ENCODE measurements at regions not wholly inside any gene's neighbourhood (a gene's known extent, or its start where the extent isn't known, plus 50 kb on each side); places are given as distances from the start of the nearest gene placed in this dataset.
"Not testable (repeated sequence)": the region's sequence is repeated elsewhere in the genome, so short reads cannot be mapped to it uniquely, and the experiment has no call there.

- DNase-seq (ENCODE audit: low spot score) = no peak
These were observed 94.2 kb upstream of the TEX13D start for GRCh38 chrX:124238268-124238667.

GRCh38 chrX:124239324-124239723 lies 93.1 kb upstream of the TEX13D start:
- DNase-seq (ENCODE audit: low spot score) = no peak

GRCh38 chrX:124239911-124240310 lies 92.5 kb upstream of the TEX13D start:
- DNase-seq (ENCODE audit: low spot score) = no peak

- peak; percentile 29 for DNase-seq (ENCODE audit: low spot score)
These were observed 92.0 kb upstream of the TEX13D start for GRCh38 chrX:124240422-124240821.

GRCh38 chrX:124242131-124242530 lies 90.3 kb upstream of the TEX13D start:
- DNase-seq (ENCODE audit: low spot score) = peak; percentile 19

DNA sequence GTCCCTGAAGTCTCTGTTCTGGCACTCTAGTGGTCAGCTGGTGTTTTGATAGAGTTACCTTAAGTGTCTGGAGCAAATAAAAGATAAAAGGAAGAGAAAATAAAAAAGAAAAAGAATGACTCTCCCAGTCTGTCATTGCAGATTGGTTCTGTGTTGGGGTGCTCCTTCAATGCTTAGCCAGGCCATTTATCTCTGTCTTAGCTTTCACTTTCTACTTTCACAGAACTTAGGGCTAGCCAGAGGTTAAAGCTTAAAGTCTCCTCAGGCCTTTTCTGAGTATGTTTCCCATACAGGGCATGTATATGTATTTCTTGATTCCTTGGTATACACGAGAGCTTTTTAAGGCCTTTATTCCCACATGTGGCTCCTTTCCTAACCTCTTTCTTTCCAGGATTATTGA lies 83.1 kb upstream of the TEX13D start:
- DNase-seq (ENCODE audit: low spot score) = no peak

GRCh38 chrX:124250835-124251437 lies 81.5 kb upstream of the TEX13D start:
- no peak for DNase-seq (ENCODE audit: low spot score)

DNA sequence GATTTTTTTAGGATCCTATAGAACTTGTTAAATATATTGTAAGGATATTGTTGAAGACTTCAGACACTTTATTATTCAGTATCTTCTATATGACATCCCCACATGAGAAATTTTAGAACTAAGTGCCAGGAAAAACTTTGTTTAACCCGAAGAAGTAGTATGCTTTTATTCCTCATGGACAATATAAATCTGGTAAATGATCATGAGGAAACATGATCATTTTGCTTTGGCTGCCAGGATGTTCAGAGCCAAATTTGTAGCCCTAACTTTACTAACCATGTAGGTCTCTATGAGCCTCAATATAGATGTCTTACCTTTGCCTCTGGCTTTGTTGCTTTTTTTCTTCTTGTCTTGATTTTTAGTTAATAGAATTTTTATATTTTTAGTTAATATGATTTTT lies 77.8 kb upstream of the TEX13D start:
- DNase-seq (ENCODE audit: low spot score) = no peak

- DNase-seq (ENCODE audit: low spot score) = peak; percentile 59
These were observed 76.2 kb upstream of the TEX13D start for GRCh38 chrX:124256216-124256615.

DNA sequence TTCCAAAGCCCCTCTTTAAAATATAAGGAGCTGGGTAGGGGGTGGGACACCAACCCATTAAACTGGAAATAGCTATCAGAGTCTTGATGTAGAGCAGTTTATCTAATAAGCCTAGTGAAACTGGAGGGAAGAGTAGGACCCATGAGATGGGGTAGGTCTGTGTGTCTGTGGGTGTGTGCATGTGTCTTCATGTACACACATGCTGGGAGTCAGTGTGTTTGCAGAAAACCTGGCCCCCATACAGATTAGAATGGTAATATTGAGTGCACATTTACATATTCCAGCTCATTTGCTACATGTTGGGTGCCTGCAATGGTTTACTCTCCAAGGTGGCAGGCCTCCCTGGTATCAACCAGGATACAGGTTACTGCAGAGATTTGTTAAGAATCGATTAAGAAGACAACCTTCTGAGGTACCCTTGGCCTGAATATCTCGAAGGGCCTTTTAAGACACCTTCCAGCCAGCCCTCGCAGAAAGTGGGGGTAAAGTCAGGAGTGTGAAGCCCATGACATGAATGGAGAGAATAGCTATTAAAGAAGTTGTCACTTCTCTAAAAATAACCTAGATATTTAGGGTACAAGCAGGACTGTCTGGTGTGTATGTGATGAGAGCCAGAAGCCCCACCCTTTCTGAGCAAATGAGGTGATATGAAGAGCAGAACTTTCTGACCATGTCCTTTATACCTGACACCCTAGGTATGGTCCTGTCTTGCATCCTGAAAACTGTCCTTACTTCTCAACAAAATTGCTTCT lies 75.7 kb upstream of the TEX13D start:
- no peak for DNase-seq (ENCODE audit: low spot score)

DNA sequence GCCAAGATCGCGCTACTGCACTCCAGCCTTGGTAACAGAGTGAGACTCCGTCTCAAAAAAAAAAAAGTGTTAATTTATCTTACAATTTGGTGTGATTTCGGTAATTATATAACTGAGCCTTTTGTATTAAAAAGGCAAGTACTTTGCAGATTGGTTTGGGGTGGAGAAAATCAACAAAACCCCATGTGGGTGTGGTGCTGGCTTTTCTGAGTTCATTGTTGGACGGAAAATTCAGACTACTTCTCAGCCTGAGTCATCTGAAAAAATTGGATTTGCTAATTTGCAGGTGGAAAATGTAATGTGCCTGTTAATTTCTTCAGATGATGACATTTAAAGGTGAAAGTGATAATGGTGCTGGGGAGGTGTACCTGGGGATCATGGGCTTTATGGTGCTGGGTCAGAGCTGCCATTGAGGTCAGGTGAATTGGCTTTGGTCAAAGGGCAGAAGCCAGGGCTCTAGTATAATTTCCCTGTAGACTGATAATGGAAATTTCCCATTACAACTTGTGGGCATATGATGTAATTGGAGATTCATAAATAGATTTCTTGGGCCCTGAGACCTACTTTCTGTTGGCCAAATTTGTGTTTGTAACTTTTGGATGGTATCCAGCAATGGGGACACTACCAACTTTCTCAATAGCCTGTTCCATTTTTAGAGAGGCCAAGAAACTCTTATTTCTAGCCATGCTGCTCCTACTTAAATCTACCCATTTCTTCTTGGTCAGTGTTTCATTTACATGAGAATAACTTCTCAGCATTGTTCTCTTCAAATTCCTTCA lies 74.3 kb upstream of the TEX13D start:
- DNase-seq (ENCODE audit: low spot score) = peak; percentile 14

DNA sequence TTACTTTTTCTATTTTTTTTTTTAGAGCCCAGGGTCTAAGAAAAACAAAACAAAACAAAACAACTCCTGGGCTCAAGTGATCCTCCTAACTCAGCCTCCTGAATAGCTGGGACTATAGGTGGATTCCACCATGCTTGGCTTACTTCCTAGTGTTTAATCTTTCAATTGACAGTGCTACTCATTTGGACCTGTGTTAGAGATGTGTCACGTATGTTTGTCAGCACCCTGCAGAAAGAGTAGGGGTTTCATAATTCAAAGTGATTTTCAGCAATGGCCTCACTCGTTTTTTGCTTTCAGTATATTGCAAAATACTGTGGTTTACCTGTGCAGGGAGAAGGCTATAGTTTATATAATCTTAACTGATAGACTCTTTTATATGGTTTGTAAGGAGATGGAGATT lies 71.6 kb upstream of the TEX13D start:
- DNase-seq (ENCODE audit: low spot score) = no peak

DNA sequence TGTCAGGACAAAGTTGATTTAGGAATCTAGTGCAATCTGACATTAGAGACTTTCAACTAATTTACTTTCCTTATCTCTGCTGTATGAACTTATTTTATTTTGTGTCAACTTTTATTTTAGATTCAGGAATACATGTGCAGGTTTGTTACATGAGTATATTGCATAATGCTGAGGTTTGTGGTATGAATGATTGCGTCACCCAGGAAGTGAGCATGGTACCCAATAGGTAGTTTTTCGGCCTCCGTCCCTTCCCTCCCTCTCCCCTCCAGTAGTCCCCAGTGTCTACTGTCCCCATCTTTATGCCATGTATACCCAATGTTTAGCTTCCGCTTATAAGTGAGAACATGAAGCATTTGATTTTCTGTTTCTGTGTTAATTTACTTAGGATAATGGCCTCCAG lies 68.7 kb upstream of the TEX13D start:
- DNase-seq (ENCODE audit: low spot score) = no peak

DNA sequence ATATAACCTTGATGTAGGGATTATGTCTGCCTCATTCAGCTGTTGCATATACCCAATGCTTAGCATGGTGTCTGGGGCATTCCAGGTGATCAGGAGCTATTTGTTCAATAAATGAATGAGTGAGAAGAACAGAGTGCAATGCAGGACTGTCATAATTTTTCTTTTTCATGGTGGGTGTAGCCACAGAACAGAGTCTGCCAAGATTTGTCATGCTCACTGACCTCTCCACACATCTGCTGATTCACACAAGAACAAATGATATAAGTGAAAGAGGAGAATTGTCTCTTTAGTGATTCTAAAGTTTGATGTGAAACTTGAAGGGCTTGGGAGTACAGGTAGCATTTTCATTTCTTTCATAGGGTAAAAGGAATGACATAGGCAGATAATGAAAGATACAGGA lies 64.4 kb upstream of the TEX13D start:
- no peak for DNase-seq (ENCODE audit: low spot score)

DNA sequence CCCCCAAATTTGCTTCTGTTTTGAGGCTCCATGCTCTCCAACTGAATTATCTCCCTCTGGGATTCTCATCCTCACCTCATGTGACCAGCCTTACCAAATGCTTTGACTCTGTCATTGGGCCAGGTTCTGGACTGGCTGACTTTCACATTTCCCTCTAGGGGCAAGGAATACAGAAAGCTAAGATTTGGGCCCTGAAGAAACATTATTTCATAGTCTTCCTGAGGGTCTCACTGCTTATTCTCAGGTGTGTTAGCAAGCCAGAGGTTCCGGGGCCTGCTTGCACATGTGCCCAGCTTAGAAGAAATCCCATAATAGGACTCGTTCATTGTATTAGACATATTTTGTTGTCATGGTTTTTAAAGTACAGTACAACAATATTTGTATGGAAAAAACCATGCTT lies 62.6 kb upstream of the TEX13D start:
- no peak for DNase-seq (ENCODE audit: low spot score)

DNA sequence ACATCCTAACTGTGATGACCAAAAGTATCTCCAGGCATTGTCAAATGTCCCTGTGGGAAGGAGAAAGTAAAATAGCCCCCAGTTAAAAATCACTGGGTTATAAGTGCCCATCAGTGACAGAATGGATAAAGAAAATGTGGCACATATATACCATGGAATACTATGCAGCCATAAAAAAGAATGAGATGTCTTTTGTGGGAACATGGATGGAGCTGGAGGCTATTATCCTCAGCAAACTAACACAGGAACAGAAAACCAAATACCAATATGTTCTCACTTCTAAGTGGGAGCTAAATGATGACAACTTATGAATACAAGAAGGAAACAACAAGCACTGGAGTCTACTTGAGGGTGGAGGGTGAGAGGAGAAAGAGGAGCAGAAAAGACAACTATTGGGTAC lies 60.9 kb upstream of the TEX13D start:
- not testable (repeated sequence) for DNase-seq (ENCODE audit: low spot score)

GRCh38 chrX:124272370-124272982 lies 60.0 kb upstream of the TEX13D start:
- no peak for DNase-seq (ENCODE audit: low spot score)

DNA sequence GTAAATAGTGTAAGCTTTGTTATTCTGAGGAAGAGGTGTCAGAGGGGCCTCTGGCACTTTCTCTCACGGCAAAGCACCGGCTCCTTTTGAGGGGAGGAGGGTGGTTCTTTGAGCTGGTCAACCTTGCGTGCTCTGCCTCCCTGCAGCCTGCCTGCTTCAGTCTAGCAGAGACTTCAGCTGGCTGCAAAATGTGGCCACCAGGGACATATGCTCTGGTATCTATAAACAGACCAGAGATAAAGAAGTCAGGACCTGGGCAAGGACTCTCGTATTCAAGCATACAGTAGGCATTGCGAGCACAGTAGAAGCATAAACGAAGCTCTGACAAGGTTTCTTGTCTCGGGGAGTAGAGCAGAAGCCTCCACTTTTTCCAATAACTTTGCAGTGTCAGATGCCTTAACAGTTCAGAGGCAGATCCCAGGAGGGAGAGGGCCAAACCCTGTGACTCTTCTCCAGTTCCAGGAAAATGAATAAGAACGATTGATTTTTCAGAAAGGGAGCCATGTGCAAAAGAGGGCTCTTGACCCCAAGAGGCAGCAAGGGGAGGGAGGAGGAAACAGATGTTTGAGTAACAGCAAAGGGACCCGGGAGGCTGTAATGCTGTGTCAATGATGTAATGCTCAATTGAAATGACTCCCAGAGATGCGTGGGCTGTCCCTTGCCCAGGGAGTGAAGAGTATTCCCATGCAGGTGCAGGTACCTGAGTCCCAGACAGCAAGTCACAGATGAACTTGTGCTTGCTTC lies 57.9 kb upstream of the TEX13D start:
- DNase-seq (ENCODE audit: low spot score) = peak; percentile 12

DNA sequence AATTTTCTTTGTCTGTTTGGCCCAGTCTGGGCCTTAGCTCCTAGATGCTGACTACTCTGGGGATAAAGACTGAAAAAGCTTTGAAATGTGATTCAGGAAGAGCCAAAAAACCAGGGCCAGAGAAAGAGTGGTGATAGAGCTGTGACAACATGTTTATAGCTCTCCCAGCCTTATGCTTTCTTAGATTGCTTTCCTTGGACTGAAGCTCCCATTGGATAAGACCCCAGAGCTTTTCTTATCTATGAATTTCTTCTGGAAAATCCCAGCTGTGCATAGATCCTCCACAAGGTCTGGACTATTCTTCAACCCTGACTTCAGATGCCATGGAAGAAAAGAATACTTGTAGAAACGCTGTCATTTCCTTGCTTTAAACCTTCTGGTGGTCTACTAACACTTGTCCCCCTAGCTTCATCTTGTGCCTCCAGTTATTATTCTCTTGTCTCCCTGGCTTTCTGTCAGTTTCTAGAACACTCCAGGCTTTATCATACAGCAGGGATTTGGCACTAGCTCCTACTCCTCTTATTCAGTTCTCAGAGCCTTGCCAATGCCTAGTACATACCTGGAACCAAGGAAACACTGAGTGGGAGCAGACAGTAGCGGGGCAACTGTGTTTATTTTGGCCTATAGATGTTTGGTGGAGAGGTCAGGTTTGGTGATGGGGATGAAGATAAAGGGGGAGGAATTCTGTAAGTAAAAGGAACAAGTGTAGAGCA lies 57.1 kb upstream of the TEX13D start:
- DNase-seq (ENCODE audit: low spot score) = no peak

DNA sequence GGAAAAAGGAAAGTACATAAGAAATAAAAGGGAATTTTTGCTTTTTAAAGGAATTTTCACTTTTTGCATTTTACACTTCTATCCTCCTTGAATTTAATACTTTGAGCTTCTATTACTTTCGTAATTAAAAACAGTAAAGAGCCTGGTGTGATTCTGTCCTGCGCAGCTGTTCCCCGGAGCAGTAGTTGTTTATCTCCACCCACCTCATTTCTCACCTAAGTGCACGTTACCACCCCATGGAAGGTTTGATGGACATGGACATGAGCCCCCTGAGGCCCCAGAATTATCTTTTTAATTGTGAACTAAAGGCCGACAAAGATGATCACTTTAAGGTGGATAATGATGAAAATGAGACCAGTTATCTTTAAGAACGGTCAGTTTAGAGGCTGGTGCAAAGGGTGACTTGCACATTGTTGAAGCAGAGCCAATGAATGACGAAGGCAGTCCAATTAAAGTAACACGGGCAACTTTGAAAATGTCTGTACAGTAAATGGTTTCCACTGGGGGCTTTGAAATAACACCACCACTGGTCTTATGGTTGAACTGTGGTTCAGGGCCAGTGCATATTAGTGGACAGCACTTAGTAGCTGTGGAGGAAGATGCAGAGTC lies 52.1 kb upstream of the TEX13D start:
- peak; percentile 13 for DNase-seq (ENCODE audit: low spot score)

DNA sequence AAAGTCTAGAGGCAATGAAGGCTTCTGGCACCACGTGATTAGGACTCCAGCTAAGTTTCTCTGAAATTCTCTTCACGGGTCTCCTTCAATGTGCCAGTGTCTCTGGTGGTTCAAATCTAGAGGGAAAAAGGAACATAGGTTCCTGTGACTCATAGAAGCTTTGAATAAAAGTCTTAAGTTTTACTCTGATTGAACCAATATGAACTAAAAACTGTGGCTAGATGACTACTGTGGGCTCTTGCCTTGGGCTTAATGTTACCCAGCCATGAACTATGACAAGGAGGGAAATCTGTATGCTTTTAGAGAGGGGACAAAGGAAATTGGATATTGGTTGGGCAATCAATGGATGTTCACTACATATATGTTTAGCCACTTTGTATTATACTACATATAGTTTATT lies 49.9 kb upstream of the TEX13D start:
- no peak for DNase-seq (ENCODE audit: low spot score)
